ENCODE measurements at regions not wholly inside any gene's neighbourhood (a gene's known extent, or its start where the extent isn't known, plus 50 kb on each side); places are given as distances from the start of the nearest gene placed in this dataset.

DNA sequence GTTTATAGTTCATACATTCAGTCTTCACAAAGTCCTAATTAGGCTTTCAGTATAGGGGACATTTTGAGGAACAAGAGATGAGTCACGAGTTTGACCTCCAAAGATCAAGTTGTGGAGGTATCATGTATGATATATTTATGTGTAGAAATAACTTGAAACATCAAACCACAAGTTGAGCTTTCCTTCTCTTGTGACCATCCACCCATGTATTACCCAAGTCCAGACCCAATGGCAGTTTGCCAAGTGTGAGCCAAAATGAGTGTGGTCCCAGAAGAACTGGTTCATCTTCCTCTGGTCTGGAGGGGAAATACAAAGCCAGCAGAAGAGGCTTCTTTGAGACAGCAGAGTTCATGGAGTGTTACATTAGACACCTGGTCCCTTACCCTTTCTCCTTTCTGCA, 104.9 kb downstream of the ATP23 start:
- Mint-ChIP-seq H3K9me3 (peaks cover 5 to 15% of the 10 kb centered on the region in 2 donors), H3K27me3 (ENCODE audit: low read depth in 2 of 2) (peaks cover 21 to 33% of the 10 kb centered on the region in 2 donors), H3K4me3 (no peak overlapping the region), H3K36me3 (no peaks in the 10 kb centered on the region), H3K4me1 (no peaks in the 10 kb centered on the region), H3K27ac (no peak overlapping the region)
- H3K27ac ChIP-seq (ENCODE audit: low read length) = no peak overlapping the region
- H3K4me1 ChIP-seq (ENCODE audit: control insufficient read depth, insufficient read depth, low read length) = no peaks in the 10 kb centered on the region
- 83% methylated on average over 1 of the region's 1 CpG for WGBS (ENCODE audit: insufficient coverage)
- H3K36me3 ChIP-seq (ENCODE audit: control insufficient read depth, insufficient read depth, low read length) = no peaks in the 10 kb centered on the region
- intact Hi-C loops (cut with micrococcal nuclease) = no loop called here
- H3K4me3 ChIP-seq (ENCODE audit: low read length) = no peak overlapping the region
- no peak for DNase-seq
- no peaks in the 10 kb centered on the region for H3K9me3 ChIP-seq (ENCODE audit: control insufficient read depth, insufficient read depth, low read length)
- no peak for ATAC-seq
- TF ChIP-seq, protein P1, sequence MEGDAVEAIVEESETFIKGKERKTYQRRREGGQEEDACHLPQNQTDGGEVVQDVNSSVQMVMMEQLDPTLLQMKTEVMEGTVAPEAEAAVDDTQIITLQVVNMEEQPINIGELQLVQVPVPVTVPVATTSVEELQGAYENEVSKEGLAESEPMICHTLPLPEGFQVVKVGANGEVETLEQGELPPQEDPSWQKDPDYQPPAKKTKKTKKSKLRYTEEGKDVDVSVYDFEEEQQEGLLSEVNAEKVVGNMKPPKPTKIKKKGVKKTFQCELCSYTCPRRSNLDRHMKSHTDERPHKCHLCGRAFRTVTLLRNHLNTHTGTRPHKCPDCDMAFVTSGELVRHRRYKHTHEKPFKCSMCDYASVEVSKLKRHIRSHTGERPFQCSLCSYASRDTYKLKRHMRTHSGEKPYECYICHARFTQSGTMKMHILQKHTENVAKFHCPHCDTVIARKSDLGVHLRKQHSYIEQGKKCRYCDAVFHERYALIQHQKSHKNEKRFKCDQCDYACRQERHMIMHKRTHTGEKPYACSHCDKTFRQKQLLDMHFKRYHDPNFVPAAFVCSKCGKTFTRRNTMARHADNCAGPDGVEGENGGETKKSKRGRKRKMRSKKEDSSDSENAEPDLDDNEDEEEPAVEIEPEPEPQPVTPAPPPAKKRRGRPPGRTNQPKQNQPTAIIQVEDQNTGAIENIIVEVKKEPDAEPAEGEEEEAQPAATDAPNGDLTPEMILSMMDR (IDR thresholded peaks at IDR 0.05) = no peak
- no peaks in the 10 kb centered on the region for H3K27me3 ChIP-seq (ENCODE audit: control insufficient read depth, insufficient read depth, low read length)

DNA sequence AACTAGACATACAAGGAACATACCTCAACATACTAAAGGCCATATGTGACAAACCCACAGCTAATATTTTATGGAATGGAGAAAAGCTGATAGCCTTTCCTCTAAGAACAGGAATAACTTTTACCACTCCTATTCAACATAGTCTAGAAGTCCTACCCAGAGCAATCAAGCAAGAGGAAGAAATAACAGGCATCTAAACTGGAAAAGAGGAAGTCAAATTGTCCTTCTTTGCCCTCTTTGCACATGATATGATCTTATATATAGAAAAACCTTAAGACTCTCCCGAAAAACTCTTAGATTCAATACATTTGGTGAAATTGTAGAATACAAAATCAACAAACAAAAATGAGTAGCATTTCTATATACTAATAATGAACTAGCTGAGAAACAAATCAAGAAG, 110.0 kb downstream of the ATP23 start:
- H3K4me3 Mint-ChIP-seq = no peak overlapping the region
- H3K4me1 ChIP-seq (ENCODE audit: control insufficient read depth, insufficient read depth, low read length) = no peaks in the 10 kb centered on the region
- no peak overlapping the region for H3K4me3 ChIP-seq (ENCODE audit: low read length)
- no peaks in the 10 kb centered on the region for H3K36me3 ChIP-seq (ENCODE audit: control insufficient read depth, insufficient read depth, low read length)
- TF ChIP-seq, protein P1 (IDR thresholded peaks at IDR 0.05) = no peak
- H3K27me3 Mint-ChIP-seq (ENCODE audit: low read depth in 2 of 2) = peaks cover 3 to 13% of the 10 kb centered on the region in 2 donors
- WGBS (ENCODE audit: insufficient coverage) = no CpG with 5 or more reads among the region's 1 CpG
- no peaks in the 10 kb centered on the region for H3K36me3 Mint-ChIP-seq
- DNase-seq (no peak), ATAC-seq (no peak)
- H3K4me1 Mint-ChIP-seq = no peaks in the 10 kb centered on the region
- no peak overlapping the region for H3K27ac ChIP-seq (ENCODE audit: low read length)
- no peak overlapping the region for H3K27ac Mint-ChIP-seq
- intact Hi-C loops (cut with micrococcal nuclease) = no loop called here
- H3K9me3 Mint-ChIP-seq = peaks cover 8 to 15% of the 10 kb centered on the region in 2 donors
- no peaks in the 10 kb centered on the region for H3K27me3 ChIP-seq (ENCODE audit: control insufficient read depth, insufficient read depth, low read length)
- H3K9me3 ChIP-seq (ENCODE audit: control insufficient read depth, insufficient read depth, low read length) = peaks cover 3% of the 10 kb centered on the region

DNA sequence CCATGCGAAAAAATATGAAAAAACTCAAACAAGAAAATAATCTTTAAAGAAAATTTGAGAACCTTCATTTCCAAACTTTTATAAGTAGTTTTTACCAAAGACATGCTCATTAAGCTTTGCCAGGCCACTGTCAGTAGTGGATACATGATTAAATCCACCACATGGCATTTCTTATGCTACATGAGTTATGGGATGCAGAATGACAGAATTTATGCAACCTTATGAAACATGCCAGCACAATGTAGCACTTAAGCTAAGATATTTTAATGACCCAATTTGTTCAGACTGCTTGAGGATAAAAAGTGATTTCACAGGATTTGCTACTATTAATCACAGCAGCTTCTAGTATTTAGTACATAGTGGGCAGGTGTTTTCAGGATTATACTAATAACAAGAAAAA, 123.3 kb downstream of the ATP23 start:
- no peaks in the 10 kb centered on the region for H3K4me1 Mint-ChIP-seq
- Histone ChIP-seq H3K9me3 (ENCODE audit: control insufficient read depth, insufficient read depth, low read length) (no peaks in the 10 kb centered on the region), H3K4me3 (ENCODE audit: low read length) (no peak overlapping the region), H3K36me3 (ENCODE audit: control insufficient read depth, insufficient read depth, low read length) (no peaks in the 10 kb centered on the region), H3K27me3 (ENCODE audit: control insufficient read depth, insufficient read depth, low read length) (no peaks in the 10 kb centered on the region), H3K4me1 (ENCODE audit: control insufficient read depth, insufficient read depth, low read length) (no peaks in the 10 kb centered on the region), H3K27ac (ENCODE audit: low read length) (no peak overlapping the region)
- intact Hi-C loops (cut with micrococcal nuclease) = no loop called here
- H3K27me3 Mint-ChIP-seq (ENCODE audit: low read depth in 2 of 2) = peaks cover 0 to 4% of the 10 kb centered on the region in 2 donors
- no peaks in the 10 kb centered on the region for H3K36me3 Mint-ChIP-seq
- ATAC-seq = no peak
- H3K27ac Mint-ChIP-seq = no peak overlapping the region
- TF ChIP-seq, protein P1 (IDR thresholded peaks at IDR 0.05) = no peak
- DNase-seq = no peak
- WGBS (ENCODE audit: insufficient coverage) = no CpG with 5 or more reads among the region's 1 CpG
- peaks cover 2% of the 10 kb centered on the region in 2 donors for H3K9me3 Mint-ChIP-seq
- no peak overlapping the region for H3K4me3 Mint-ChIP-seq

DNA sequence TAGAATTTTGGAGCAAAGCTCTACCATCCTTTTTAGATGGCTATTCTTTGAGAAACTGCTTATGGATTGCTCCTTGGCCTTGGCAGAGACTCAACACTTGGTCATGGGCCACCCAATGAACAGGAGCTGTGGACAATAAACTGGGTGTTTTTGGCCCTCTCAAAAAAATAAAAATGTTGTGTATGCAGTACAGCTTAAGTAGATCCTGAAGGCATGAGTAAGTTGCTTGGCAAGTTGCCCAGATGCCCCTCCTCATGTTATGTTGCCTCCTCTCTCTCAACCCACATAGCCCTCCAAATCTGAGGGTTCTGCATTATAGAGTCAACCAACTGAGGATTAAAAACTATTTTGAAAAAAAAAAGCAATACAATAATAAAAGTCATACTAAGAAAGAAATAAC, 124.9 kb downstream of the ATP23 start:
- no peak for ATAC-seq
- intact Hi-C loops (cut with micrococcal nuclease) = no loop called here

More for the DNA sequence above, 124.9 kb downstream of the ATP23 start:
- Mint-ChIP-seq H3K27ac (no peak overlapping the region), H3K4me3 (no peak overlapping the region), H3K4me1 (no peaks in the 10 kb centered on the region), H3K27me3 (ENCODE audit: low read depth in 2 of 2) (peaks cover 0 to 4% of the 10 kb centered on the region in 2 donors), H3K36me3 (no peaks in the 10 kb centered on the region), H3K9me3 (no peaks in the 10 kb centered on the region)
- no peak for DNase-seq
- TF ChIP-seq, protein P1 (IDR thresholded peaks at IDR 0.05) = no peak
- Histone ChIP-seq H3K27me3 (ENCODE audit: control insufficient read depth, insufficient read depth, low read length) (no peaks in the 10 kb centered on the region), H3K36me3 (ENCODE audit: control insufficient read depth, insufficient read depth, low read length) (no peaks in the 10 kb centered on the region), H3K9me3 (ENCODE audit: control insufficient read depth, insufficient read depth, low read length) (no peaks in the 10 kb centered on the region), H3K4me3 (ENCODE audit: low read length) (no peak overlapping the region), H3K4me1 (ENCODE audit: control insufficient read depth, insufficient read depth, low read length) (no peaks in the 10 kb centered on the region), H3K27ac (ENCODE audit: low read length) (no peak overlapping the region)

Measured in natural killer cell (primary cell).